22Rv1 (cell line): ENCODE measurements at regions not wholly inside any gene's neighbourhood (a gene's known extent, or its start where the extent isn't known, plus 50 kb on each side); places are given as distances from the start of the nearest gene placed in this dataset.

ENCODE experiments used
- CTCF ChIP-seq: fragments of 450-650 bp; IDR thresholded peaks from 2 replicates; pipeline ENCODE4 v1.5.1; 2017; ENCODE audit warnings: mild to moderate bottlenecking
- ZFX ChIP-seq: fragments of 450-650 bp; IDR thresholded peaks from 2 replicates; pipeline ENCODE4 v1.6.1; 2017; ENCODE audit warnings: antibody characterized with exemption, borderline replicate concordance

DNA sequence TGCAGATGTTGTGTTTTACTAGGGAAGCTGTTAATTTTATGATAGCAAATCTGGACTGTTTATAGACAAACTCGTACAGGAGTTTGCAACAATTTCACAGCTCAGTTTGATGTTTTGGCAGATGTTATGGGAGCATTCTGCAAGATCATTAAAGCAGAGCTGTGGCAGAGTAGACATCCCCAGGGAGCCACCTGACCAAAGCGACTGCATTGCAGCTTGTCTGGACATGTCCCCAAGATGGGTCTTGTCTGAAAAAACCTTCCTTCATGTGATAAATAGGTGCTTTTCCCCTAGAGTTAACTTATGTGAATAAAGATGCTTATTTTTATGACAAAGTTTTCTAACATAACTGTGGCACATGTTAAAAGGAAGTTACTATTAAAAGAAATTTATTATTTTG lies 91.2 kb upstream of the GPR141 start:
- TF ChIP-seq CTCF (no peak), ZFX (no peak)
